ENCODE measurements at regions not wholly inside any gene's neighbourhood (a gene's known extent, or its start where the extent isn't known, plus 50 kb on each side); places are given as distances from the start of the nearest gene placed in this dataset.

- TF ChIP-seq, protein P1, sequence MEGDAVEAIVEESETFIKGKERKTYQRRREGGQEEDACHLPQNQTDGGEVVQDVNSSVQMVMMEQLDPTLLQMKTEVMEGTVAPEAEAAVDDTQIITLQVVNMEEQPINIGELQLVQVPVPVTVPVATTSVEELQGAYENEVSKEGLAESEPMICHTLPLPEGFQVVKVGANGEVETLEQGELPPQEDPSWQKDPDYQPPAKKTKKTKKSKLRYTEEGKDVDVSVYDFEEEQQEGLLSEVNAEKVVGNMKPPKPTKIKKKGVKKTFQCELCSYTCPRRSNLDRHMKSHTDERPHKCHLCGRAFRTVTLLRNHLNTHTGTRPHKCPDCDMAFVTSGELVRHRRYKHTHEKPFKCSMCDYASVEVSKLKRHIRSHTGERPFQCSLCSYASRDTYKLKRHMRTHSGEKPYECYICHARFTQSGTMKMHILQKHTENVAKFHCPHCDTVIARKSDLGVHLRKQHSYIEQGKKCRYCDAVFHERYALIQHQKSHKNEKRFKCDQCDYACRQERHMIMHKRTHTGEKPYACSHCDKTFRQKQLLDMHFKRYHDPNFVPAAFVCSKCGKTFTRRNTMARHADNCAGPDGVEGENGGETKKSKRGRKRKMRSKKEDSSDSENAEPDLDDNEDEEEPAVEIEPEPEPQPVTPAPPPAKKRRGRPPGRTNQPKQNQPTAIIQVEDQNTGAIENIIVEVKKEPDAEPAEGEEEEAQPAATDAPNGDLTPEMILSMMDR (IDR thresholded peaks at IDR 0.05; ENCODE audit: borderline replicate concordance, insufficient read depth, low read depth, low read length), result no peak
- H3K4me3 ChIP-seq (ENCODE audit: low read depth, low read length), result no peak overlapping the region
These were observed 90.5 kb upstream of the SLC24A3 start for GRCh38 chr20:19121916-19122315.

- no peak overlapping the region for H3K4me3 ChIP-seq (ENCODE audit: low read depth, low read length)
- TF ChIP-seq, protein P1 (IDR thresholded peaks at IDR 0.05; ENCODE audit: borderline replicate concordance, insufficient read depth, low read depth, low read length), result no peak
These were observed 90.0 kb upstream of the SLC24A3 start for GRCh38 chr20:19122395-19122794.

DNA sequence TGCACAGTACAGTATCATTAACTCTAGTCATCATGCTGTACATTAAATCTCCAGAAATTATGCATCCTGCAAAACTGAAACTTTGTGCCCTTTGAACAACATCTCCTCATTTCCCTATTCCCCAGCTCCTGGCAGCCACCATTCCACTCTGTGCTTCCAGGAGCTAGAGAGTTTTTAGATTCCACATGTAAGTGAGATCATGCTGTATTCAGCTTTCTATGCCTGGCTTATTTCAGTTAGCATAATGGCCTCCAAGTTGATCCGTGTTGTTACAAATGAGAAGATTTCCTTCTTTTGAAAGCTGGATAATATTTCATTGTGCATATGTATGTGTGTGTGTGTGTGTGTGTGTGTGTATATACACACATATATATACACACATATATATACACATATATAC lies 86.9 kb upstream of the SLC24A3 start:
- no peak overlapping the region for H3K4me3 ChIP-seq (ENCODE audit: low read depth, low read length)
- TF ChIP-seq, protein P1 (IDR thresholded peaks at IDR 0.05; ENCODE audit: borderline replicate concordance, insufficient read depth, low read depth, low read length), result no peak

- TF ChIP-seq, protein P1 (IDR thresholded peaks at IDR 0.05; ENCODE audit: borderline replicate concordance, insufficient read depth, low read depth, low read length), result no peak
- H3K4me3 ChIP-seq (ENCODE audit: low read depth, low read length), result no peak overlapping the region
These were observed 83.1 kb upstream of the SLC24A3 start for GRCh38 chr20:19129306-19129705.

DNA sequence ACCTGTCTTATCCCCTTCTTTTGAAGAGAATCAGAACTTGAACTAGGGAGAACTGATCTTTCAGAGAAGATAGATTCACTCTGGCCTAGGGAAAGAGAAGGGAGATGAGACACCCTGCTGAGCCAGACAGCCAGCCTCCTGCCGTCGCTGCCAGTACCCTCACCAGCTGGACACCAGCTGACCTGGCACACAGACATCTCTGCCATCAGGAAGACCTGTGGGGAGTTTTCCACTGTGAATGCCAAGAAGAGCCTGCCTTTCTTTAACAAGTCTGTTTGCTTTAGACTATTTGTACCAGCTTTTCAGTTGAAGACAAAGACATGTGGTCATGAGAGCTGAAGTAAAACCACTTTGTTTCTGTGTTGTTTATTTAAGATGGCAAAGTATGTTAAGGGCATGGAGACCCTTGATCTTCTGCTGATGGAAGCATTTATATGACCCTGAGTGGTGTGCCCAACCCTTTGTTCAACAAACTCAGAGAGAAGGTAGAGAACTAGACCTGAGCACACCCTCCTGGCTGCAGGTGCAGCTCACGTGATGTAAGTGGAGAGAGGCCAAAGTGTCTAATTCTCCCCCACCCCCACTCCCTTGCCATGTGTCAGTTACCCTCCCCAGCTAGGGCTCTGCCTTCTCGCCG lies 82.3 kb upstream of the SLC24A3 start:
- no peak overlapping the region for H3K4me3 ChIP-seq (ENCODE audit: low read depth, low read length)
- TF ChIP-seq, protein P1 (IDR thresholded peaks at IDR 0.05; ENCODE audit: borderline replicate concordance, insufficient read depth, low read depth, low read length), result no peak

GRCh38 chr20:19130613-19130984 lies 81.8 kb upstream of the SLC24A3 start:
- no peak overlapping the region for H3K4me3 ChIP-seq (ENCODE audit: low read depth, low read length)
- TF ChIP-seq, protein P1 (IDR thresholded peaks at IDR 0.05; ENCODE audit: borderline replicate concordance, insufficient read depth, low read depth, low read length), result no peak

- H3K4me3 ChIP-seq (ENCODE audit: low read depth, low read length), result no peak overlapping the region
- TF ChIP-seq, protein P1 (IDR thresholded peaks at IDR 0.05; ENCODE audit: borderline replicate concordance, insufficient read depth, low read depth, low read length), result no peak
These were observed 74.8 kb upstream of the SLC24A3 start for GRCh38 chr20:19137641-19138040.
